ENCODE measurements at regions not wholly inside any gene's neighbourhood (a gene's known extent, or its start where the extent isn't known, plus 50 kb on each side); places are given as distances from the start of the nearest gene placed in this dataset.
"Not testable (repeated sequence)": the region's sequence is repeated elsewhere in the genome, so short reads cannot be mapped to it uniquely, and the experiment has no call there.

GRCh38 chr10:56298941-56299340 is 62.1 kb downstream of the ZWINT start:
- no peak for DNase-seq

- DNase-seq, result no peak
Measured at GRCh38 chr10:56296618-56297017, 64.4 kb downstream of the ZWINT start.

GRCh38 chr10:56288403-56288802 is 72.7 kb downstream of the ZWINT start:
- DNase-seq, result no peak

- no peak for DNase-seq
Measured at GRCh38 chr10:56286096-56286495, 75.0 kb downstream of the ZWINT start.

- no peak for DNase-seq
Measured at GRCh38 chr10:56279270-56279669, 81.8 kb downstream of the ZWINT start.

- DNase-seq, result no peak
Measured at GRCh38 chr10:56269181-56269580, 91.9 kb downstream of the ZWINT start.

- no peak for DNase-seq
Measured at GRCh38 chr10:56266120-56266519, 94.9 kb downstream of the ZWINT start.

GRCh38 chr10:56258991-56259390 is 102.1 kb downstream of the ZWINT start:
- DNase-seq, result no peak

- no peak for DNase-seq
Measured at GRCh38 chr10:56258378-56258777, 102.7 kb downstream of the ZWINT start.

GRCh38 chr10:56255298-56255697 is 105.8 kb downstream of the ZWINT start:
- no peak for DNase-seq

GRCh38 chr10:56240471-56240870 is 120.6 kb downstream of the ZWINT start:
- DNase-seq, result no peak

- DNase-seq, result no peak
Measured at GRCh38 chr10:56231436-56231835, 129.6 kb downstream of the ZWINT start.

GRCh38 chr10:56222237-56222636 is 138.8 kb downstream of the ZWINT start:
- DNase-seq, result no peak

GRCh38 chr10:56212951-56213350 is 148.1 kb downstream of the ZWINT start:
- DNase-seq, result no peak

GRCh38 chr10:56181607-56182006 is 179.5 kb downstream of the ZWINT start:
- DNase-seq, result no peak

GRCh38 chr10:56178210-56178609 is 182.8 kb downstream of the ZWINT start:
- DNase-seq, result no peak

GRCh38 chr10:56155091-56155513 is 206.0 kb downstream of the ZWINT start:
- DNase-seq, result not testable (repeated sequence)

- no peak for DNase-seq
Measured at GRCh38 chr10:56146806-56147205, 214.3 kb downstream of the ZWINT start.

GRCh38 chr10:56142092-56142728 is 218.8 kb downstream of the ZWINT start:
- no peak for DNase-seq

- DNase-seq, result no peak
Measured at GRCh38 chr10:56139405-56139804, 221.7 kb downstream of the ZWINT start.

GRCh38 chr10:56135828-56136227 is 225.2 kb downstream of the ZWINT start:
- no peak for DNase-seq

- DNase-seq, result no peak
Measured at GRCh38 chr10:56123247-56123646, 237.8 kb downstream of the ZWINT start.

GRCh38 chr10:56116684-56117083 is 244.4 kb downstream of the ZWINT start:
- no peak for DNase-seq

- DNase-seq, result no peak
Measured at GRCh38 chr10:56109454-56109853, 251.6 kb downstream of the ZWINT start.

- no peak for DNase-seq
Measured at GRCh38 chr10:56104923-56105322, 256.1 kb downstream of the ZWINT start.

Data from kidney glomerular epithelial cell (primary cell).